ENCODE measurements at regions not wholly inside any gene's neighbourhood (a gene's known extent, or its start where the extent isn't known, plus 50 kb on each side); places are given as distances from the start of the nearest gene placed in this dataset.
"Not testable (repeated sequence)": the region's sequence is repeated elsewhere in the genome, so short reads cannot be mapped to it uniquely, and the experiment has no call there.

GRCh38 chr4:111433441-111433840 is 711.8 kb upstream of the FAM241A start:
- Mint-ChIP-seq H3K27me3 (ENCODE audit: low read depth) (no peaks in the 10 kb centered on the region), H3K36me3 (ENCODE audit: low read depth) (no peaks in the 10 kb centered on the region), H3K27ac (no peak overlapping the region), H3K4me1 (ENCODE audit: low read depth) (no peaks in the 10 kb centered on the region), H3K9me3 (no peaks in the 10 kb centered on the region), H3K4me3 (no peak overlapping the region)
- no peak for DNase-seq (ENCODE audit: low spot score)

GRCh38 chr4:111434586-111434985 is 710.7 kb upstream of the FAM241A start:
- no peaks in the 10 kb centered on the region for H3K4me1 Mint-ChIP-seq (ENCODE audit: low read depth)
- H3K27me3 Mint-ChIP-seq (ENCODE audit: low read depth), result no peaks in the 10 kb centered on the region
- no peak overlapping the region for H3K4me3 Mint-ChIP-seq
- H3K27ac Mint-ChIP-seq, result no peak overlapping the region
- H3K36me3 Mint-ChIP-seq (ENCODE audit: low read depth), result no peaks in the 10 kb centered on the region
- no peaks in the 10 kb centered on the region for H3K9me3 Mint-ChIP-seq
- no peak for DNase-seq (ENCODE audit: low spot score)

DNA sequence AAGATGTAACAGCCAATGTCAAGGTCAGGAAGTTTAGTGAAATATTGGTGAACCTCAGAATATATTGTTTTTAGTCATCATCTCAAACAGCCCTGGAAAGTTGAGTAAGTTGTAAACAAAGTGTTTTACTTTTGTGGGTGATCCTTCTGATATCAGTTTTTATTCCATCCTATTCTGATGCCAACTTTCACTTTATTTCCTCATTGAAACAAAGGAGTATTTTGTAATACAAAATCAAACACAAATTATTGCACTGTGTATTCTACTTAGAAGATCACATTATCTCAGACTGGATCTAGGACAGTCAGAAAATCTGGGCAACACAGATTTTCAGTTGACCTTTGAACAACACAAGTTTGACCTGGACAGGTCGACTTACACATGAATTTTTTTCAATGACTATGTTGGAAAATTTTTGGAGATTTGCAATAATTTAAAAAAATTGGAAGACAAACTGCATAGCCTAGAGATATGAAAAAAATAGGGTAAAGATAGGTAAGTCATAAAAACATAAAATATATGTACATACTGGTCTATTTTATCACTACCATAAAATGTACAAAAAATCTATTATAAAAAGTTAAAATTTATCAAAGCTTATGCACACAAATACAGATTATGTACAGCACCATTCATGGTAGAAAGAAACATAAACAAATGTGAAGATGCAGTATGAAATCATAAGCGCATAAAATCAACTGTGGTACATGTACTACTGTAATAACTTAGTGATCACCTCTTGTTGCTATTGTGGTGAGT is 709.1 kb upstream of the FAM241A start:
- no peaks in the 10 kb centered on the region for H3K4me1 Mint-ChIP-seq (ENCODE audit: low read depth)

GRCh38 chr4:111441687-111442086 is 703.6 kb upstream of the FAM241A start:
- Mint-ChIP-seq H3K9me3 (peaks cover 3% of the 10 kb centered on the region), H3K36me3 (ENCODE audit: low read depth) (no peaks in the 10 kb centered on the region), H3K27me3 (ENCODE audit: low read depth) (no peaks in the 10 kb centered on the region), H3K4me1 (ENCODE audit: low read depth) (no peaks in the 10 kb centered on the region), H3K27ac (no peak overlapping the region), H3K4me3 (no peak overlapping the region)
- DNase-seq (ENCODE audit: low spot score), result no peak

More for the DNA sequence above, 709.1 kb upstream of the FAM241A start:
- Mint-ChIP-seq H3K4me3 (no peak overlapping the region), H3K9me3 (no peaks in the 10 kb centered on the region), H3K36me3 (ENCODE audit: low read depth) (no peaks in the 10 kb centered on the region), H3K27ac (no peak overlapping the region), H3K27me3 (ENCODE audit: low read depth) (no peaks in the 10 kb centered on the region)
- no peak for DNase-seq (ENCODE audit: low spot score)

- H3K27me3 Mint-ChIP-seq (ENCODE audit: low read depth); DNase-seq (ENCODE audit: low spot score); H3K27ac Mint-ChIP-seq; H3K36me3 Mint-ChIP-seq (ENCODE audit: low read depth); H3K4me1 Mint-ChIP-seq (ENCODE audit: low read depth); H3K9me3 Mint-ChIP-seq; H3K4me3 Mint-ChIP-seq: not testable (repeated sequence)
These were observed 700.4 kb upstream of the FAM241A start for GRCh38 chr4:111444836-111445235.

DNA sequence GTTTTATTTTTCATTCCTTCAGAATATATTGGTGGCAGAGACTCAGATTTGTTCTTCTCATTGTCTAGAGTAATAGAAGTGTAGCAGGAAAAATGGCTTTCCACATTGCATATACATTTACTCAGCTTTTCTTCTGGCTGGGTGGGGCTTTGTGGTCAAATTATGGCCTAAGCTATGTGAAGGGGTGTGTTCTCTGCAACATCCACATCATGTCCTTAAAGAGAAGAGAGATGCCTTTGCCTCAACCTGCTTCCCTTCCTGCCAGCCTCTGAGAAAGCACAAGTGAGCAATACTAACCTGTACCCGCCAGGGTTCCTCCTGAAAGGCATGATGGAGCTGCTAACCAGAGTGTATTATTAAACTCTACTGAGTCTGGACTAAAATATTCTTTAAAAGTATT is 695.6 kb upstream of the FAM241A start:
- Mint-ChIP-seq H3K4me3 (no peak overlapping the region), H3K27me3 (ENCODE audit: low read depth) (no peaks in the 10 kb centered on the region), H3K27ac (no peak overlapping the region), H3K9me3 (no peaks in the 10 kb centered on the region), H3K36me3 (ENCODE audit: low read depth) (no peaks in the 10 kb centered on the region), H3K4me1 (ENCODE audit: low read depth) (no peaks in the 10 kb centered on the region)
- no peak for DNase-seq (ENCODE audit: low spot score)

GRCh38 chr4:111450867-111451266 is 694.4 kb upstream of the FAM241A start:
- no peak overlapping the region for H3K4me3 Mint-ChIP-seq
- no peak overlapping the region for H3K27ac Mint-ChIP-seq

GRCh38 chr4:111453216-111453615 is 692.0 kb upstream of the FAM241A start:
- H3K9me3 Mint-ChIP-seq, result no peaks in the 10 kb centered on the region
- no peaks in the 10 kb centered on the region for H3K36me3 Mint-ChIP-seq (ENCODE audit: low read depth)
- no peaks in the 10 kb centered on the region for H3K4me1 Mint-ChIP-seq (ENCODE audit: low read depth)
- no peak overlapping the region for H3K4me3 Mint-ChIP-seq
- no peaks in the 10 kb centered on the region for H3K27me3 Mint-ChIP-seq (ENCODE audit: low read depth)
- DNase-seq (ENCODE audit: low spot score), result no peak
- no peak overlapping the region for H3K27ac Mint-ChIP-seq

More at GRCh38 chr4:111450867-111451266, 694.4 kb upstream of the FAM241A start:
- no peaks in the 10 kb centered on the region for H3K4me1 Mint-ChIP-seq (ENCODE audit: low read depth)
- no peak for DNase-seq (ENCODE audit: low spot score)
- no peaks in the 10 kb centered on the region for H3K36me3 Mint-ChIP-seq (ENCODE audit: low read depth)
- H3K9me3 Mint-ChIP-seq, result no peaks in the 10 kb centered on the region
- H3K27me3 Mint-ChIP-seq (ENCODE audit: low read depth), result no peaks in the 10 kb centered on the region

DNA sequence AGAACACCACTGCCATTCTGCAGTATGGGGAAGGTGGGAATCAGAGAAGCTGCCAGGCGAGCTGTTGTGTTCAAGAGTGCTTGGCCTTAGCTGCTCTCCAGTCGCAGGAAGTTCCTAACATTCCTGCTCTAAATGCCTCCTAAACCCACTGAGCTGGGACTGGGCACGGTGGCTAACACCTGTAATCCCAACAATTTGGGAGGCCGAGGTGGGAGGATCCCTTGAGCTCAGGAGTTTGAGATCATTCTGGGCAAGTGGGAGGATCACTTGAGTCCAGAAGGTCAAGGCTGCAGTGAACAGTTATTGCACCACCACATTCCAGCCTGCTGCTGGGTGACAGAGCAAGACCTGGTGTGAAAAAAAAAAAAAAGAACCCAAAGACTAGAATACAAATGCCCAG is 690.3 kb upstream of the FAM241A start:
- Mint-ChIP-seq H3K27me3 (ENCODE audit: low read depth) (no peaks in the 10 kb centered on the region), H3K4me3 (no peak overlapping the region), H3K27ac (no peak overlapping the region), H3K36me3 (ENCODE audit: low read depth) (no peaks in the 10 kb centered on the region), H3K9me3 (no peaks in the 10 kb centered on the region), H3K4me1 (ENCODE audit: low read depth) (no peaks in the 10 kb centered on the region)
- no peak for DNase-seq (ENCODE audit: low spot score)

DNA sequence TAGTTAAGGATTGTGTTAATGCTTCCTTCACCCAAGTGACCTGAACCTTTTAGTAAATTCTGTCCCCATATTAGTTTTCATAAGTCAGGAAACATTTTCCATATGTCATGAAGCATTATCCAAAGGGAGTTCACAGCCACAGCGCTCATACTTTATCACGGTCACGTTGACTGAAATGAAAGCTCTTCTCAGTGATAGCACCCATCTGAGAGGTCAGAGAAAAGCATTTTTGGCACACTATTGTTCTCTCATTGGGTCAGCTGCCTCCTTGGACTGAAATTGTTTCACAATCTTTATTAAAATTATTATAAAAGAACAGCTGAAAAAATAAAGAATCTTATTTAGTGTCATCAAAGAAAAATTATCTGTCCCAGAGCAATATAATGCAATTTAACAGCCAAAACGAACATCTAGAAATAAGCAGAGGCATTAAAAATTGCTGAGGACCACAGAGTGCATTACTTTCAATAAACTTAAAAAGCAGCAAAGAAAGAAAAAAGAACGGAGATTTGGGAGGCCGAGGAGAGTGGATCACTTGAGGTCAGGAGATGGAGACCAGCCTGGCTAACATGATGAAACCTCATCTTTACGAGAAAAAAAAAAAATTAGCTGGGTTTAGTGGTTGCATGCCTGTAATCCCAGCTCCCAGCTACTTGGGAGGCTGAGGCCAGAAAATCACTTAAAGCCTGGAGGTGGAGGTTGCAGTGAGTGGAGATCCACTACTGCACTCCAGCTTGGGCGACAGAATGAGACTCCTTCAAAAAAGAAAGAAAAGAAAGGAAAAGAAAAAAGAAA is 680.8 kb upstream of the FAM241A start:
- H3K27me3 Mint-ChIP-seq (ENCODE audit: low read depth), result no peaks in the 10 kb centered on the region
- no peaks in the 10 kb centered on the region for H3K36me3 Mint-ChIP-seq (ENCODE audit: low read depth)
- DNase-seq (ENCODE audit: low spot score), result no peak
- no peaks in the 10 kb centered on the region for H3K4me1 Mint-ChIP-seq (ENCODE audit: low read depth)
- no peak overlapping the region for H3K4me3 Mint-ChIP-seq
- H3K9me3 Mint-ChIP-seq, result no peaks in the 10 kb centered on the region
- H3K27ac Mint-ChIP-seq, result no peak overlapping the region

- Mint-ChIP-seq H3K4me1 (ENCODE audit: low read depth) (no peaks in the 10 kb centered on the region), H3K4me3 (no peak overlapping the region), H3K36me3 (ENCODE audit: low read depth) (no peaks in the 10 kb centered on the region), H3K9me3 (no peaks in the 10 kb centered on the region), H3K27ac (no peak overlapping the region), H3K27me3 (ENCODE audit: low read depth) (no peaks in the 10 kb centered on the region)
- DNase-seq (ENCODE audit: low spot score), result no peak
These were observed 678.2 kb upstream of the FAM241A start for GRCh38 chr4:111466811-111467604.

- no peaks in the 10 kb centered on the region for H3K36me3 Mint-ChIP-seq (ENCODE audit: low read depth)
- no peaks in the 10 kb centered on the region for H3K9me3 Mint-ChIP-seq
- H3K27me3 Mint-ChIP-seq (ENCODE audit: low read depth), result no peaks in the 10 kb centered on the region
- H3K27ac Mint-ChIP-seq, result no peak overlapping the region
- DNase-seq (ENCODE audit: low spot score), result no peak
- no peaks in the 10 kb centered on the region for H3K4me1 Mint-ChIP-seq (ENCODE audit: low read depth)
- no peak overlapping the region for H3K4me3 Mint-ChIP-seq
These were observed 670.3 kb upstream of the FAM241A start for GRCh38 chr4:111475001-111475400.

DNA sequence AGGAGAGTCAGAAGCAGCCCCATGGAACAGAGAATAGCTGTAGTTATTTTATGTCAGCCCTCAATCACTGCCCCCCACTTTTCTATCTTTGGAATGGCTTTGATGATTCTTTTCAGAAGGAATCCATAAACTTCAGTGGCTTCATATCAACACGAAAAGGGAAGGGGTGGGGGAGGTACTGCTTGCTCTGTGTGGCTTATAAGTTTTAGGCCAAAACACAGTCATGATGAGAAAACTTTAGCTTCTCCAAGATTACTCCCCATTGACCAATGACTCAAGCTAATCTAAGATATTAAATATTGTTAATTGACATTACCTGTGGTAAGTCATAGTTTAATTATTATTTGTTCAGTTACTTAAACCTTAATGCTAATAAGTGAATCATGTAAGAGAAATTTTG is 669.6 kb upstream of the FAM241A start:
- no peaks in the 10 kb centered on the region for H3K9me3 Mint-ChIP-seq

GRCh38 chr4:111480510-111480909 is 664.7 kb upstream of the FAM241A start:
- no peaks in the 10 kb centered on the region for H3K4me1 Mint-ChIP-seq (ENCODE audit: low read depth)
- no peak overlapping the region for H3K27ac Mint-ChIP-seq
- H3K9me3 Mint-ChIP-seq, result peaks cover under 1% of the 10 kb centered on the region
- H3K36me3 Mint-ChIP-seq (ENCODE audit: low read depth), result no peaks in the 10 kb centered on the region
- DNase-seq (ENCODE audit: low spot score), result no peak
- no peaks in the 10 kb centered on the region for H3K27me3 Mint-ChIP-seq (ENCODE audit: low read depth)
- no peak overlapping the region for H3K4me3 Mint-ChIP-seq

More for the DNA sequence above, 669.6 kb upstream of the FAM241A start:
- H3K27ac Mint-ChIP-seq, result no peak overlapping the region
- DNase-seq (ENCODE audit: low spot score), result no peak
- no peaks in the 10 kb centered on the region for H3K4me1 Mint-ChIP-seq (ENCODE audit: low read depth)
- H3K27me3 Mint-ChIP-seq (ENCODE audit: low read depth), result no peaks in the 10 kb centered on the region
- H3K4me3 Mint-ChIP-seq, result no peak overlapping the region
- H3K36me3 Mint-ChIP-seq (ENCODE audit: low read depth), result no peaks in the 10 kb centered on the region

Measured in T-helper 2 cell treated with Interferon-gamma antibody and Interleukin-4, amounts not matched to agents 5 μg/mL and 100 μg/mL, for 36 hours (primary cell).